Endothelial cell of umbilical vein (primary cell): ENCODE measurements at regions not wholly inside any gene's neighbourhood (a gene's known extent, or its start where the extent isn't known, plus 50 kb on each side); places are given as distances from the start of the nearest gene placed in this dataset.
"Not testable (repeated sequence)": the region's sequence is repeated elsewhere in the genome, so short reads cannot be mapped to it uniquely, and the experiment has no call there.

Experiments used
- CTCF ChIP-seq, 2 donors: IDR thresholded peaks; 1 replicate in 1 of 2; 2 replicates in 1 of 2; pipeline ENCODE4 v1.5.1; 2011; ENCODE audit warnings: low read length in 2 of 2, mild to moderate bottlenecking in 2 of 2, moderate library complexity in 2 of 2, control low read depth in 1 of 2, inconsistent platforms in 1 of 2, low read depth in 1 of 2; ENCODE audit not compliant: insufficient read depth in 1 of 2; ENCODE audit errors: extremely low read depth in 1 of 2
- EZH2 ChIP-seq: IDR thresholded peaks from 2 replicates; pipeline ENCODE4 v1.6.1; 2012; ENCODE audit warnings: borderline replicate concordance, low read depth, mild to moderate bottlenecking, moderate library complexity, low read length, inconsistent platforms; ENCODE audit not compliant: severe bottlenecking
- JUN ChIP-seq: IDR thresholded peaks from 2 replicates; pipeline ENCODE4 v1.6.1; 2011; ENCODE audit warnings: borderline replicate concordance, low read depth; ENCODE audit not compliant: insufficient read length, insufficient read depth
- MAX ChIP-seq: IDR thresholded peaks from 2 replicates; pipeline ENCODE4 v1.6.1; 2011; ENCODE audit not compliant: insufficient read depth, insufficient read length
- MYC ChIP-seq: IDR thresholded peaks from one replicate; pipeline ENCODE4 v1.6.1; 2011; ENCODE audit warnings: mild to moderate bottlenecking, low read depth, low read length
- POLR2A ChIP-seq: IDR thresholded peaks from 2 replicates; pipeline ENCODE4 v1.6.1; 2012; ENCODE audit warnings: low read depth, mild to moderate bottlenecking, control low read depth, low read length
- POLR2AphosphoS5 ChIP-seq: IDR thresholded peaks from 2 replicates; pipeline ENCODE4 v1.6.1; 2012; ENCODE audit warnings: low read depth, mild to moderate bottlenecking, control low read depth, low read length, moderate library complexity; ENCODE audit not compliant: insufficient read depth

DNA sequence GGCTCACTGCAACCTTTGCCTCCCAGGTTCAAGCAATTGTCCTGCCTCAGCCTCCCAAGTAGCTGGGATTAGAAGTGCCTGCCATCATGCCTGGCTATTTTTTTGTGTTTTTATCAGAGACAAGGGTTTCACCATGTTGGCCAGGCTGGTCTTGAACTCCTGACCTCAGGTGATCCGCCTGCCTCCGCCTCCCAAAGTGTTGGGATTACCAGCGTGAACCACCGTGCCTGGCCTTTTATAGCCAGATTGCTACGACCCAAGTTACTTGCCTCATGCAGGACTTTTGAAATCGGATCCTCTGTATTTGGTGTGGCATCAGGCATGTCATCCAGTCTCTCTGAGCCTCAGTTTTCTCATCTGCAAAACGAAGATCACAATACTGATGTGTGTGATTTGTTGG is 115.9 kb upstream of the MYCN start:
- TF ChIP-seq CTCF (IDR thresholded peaks at IDR 0.05; ENCODE audit: extremely low read depth in 1 of 2, insufficient read depth in 1 of 2, low read depth in 1 of 2, low read length in 2 of 2); POLR2AphosphoS5; MYC; POLR2A; EZH2; JUN; MAX: not testable (repeated sequence)
